ENCODE measurements at regions not wholly inside any gene's neighbourhood (a gene's known extent, or its start where the extent isn't known, plus 50 kb on each side); places are given as distances from the start of the nearest gene placed in this dataset.
A peak's percentile ranks its signal among the peaks of the same experiment; 100 is the strongest.

DNA sequence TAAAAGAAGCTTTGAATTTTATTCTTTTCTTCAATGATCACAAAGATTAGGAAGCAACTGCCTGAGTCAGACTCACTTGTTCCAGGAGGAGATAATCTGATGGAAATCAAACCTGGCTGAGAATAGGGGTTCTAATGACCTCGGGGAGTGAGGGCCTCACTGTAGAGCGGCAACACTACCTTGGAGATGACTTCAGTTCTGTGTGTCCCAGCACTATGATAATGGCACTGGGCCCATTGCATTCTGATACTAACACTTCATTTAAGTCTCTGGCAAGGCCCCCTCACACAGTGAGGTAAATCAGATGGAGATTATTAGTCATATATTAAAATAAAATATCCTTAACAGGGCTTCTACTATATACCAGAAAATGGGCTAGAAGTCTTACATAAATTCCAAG, 233.3 kb upstream of the EGLN3 start:
- FAIRE-seq = no peak
- Histone ChIP-seq H3K4me1 (ENCODE audit: control insufficient read depth in 2 of 3, insufficient read depth in 2 of 3, low read depth in 1 of 3, low read length in 3 of 3) (no peaks in the 10 kb centered on the region), H3K4me3 (ENCODE audit: low read length in 3 of 3) (no peak overlapping the region), H3K27ac (ENCODE audit: low read depth in 2 of 2, low read length in 2 of 2) (no peak overlapping the region), H3K36me3 (ENCODE audit: control insufficient read depth in 2 of 3, insufficient read depth in 3 of 3, low read length in 3 of 3) (no peaks in the 10 kb centered on the region), H3K27me3 (ENCODE audit: control insufficient read depth, insufficient read depth, low read length) (no peaks in the 10 kb centered on the region), H3K9me3 (ENCODE audit: control insufficient read depth in 2 of 3, insufficient read depth in 1 of 3, low read length in 3 of 3) (no peaks in the 10 kb centered on the region), H3K9ac (ENCODE audit: low read length in 3 of 3) (no peak overlapping the region)
- TF ChIP-seq, protein P1, sequence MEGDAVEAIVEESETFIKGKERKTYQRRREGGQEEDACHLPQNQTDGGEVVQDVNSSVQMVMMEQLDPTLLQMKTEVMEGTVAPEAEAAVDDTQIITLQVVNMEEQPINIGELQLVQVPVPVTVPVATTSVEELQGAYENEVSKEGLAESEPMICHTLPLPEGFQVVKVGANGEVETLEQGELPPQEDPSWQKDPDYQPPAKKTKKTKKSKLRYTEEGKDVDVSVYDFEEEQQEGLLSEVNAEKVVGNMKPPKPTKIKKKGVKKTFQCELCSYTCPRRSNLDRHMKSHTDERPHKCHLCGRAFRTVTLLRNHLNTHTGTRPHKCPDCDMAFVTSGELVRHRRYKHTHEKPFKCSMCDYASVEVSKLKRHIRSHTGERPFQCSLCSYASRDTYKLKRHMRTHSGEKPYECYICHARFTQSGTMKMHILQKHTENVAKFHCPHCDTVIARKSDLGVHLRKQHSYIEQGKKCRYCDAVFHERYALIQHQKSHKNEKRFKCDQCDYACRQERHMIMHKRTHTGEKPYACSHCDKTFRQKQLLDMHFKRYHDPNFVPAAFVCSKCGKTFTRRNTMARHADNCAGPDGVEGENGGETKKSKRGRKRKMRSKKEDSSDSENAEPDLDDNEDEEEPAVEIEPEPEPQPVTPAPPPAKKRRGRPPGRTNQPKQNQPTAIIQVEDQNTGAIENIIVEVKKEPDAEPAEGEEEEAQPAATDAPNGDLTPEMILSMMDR (IDR thresholded peaks at IDR 0.05; ENCODE audit: borderline replicate concordance, extremely low read depth, insufficient read depth) = no peak
- no peak for DNase-seq
- intact Hi-C loops (cut with DNase I) = no loop called here

DNA sequence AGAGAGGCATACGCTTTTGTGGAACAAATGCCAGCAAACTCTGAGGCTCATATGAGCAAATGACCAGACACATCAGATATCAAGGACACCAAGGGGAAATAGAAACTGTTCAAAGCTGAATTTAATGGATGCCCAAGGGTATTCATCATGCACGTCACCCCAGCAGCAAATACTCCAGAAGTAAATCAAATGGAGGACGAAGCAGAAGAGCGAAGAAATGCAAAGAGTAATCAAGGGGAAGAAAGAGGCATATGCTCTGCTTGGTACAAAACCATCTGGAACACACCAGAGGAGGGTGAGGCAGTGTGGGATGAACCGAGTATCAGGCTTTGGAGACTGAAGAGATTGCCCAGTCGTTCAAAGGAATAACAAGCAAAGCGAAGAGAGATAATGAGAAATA, 232.6 kb upstream of the EGLN3 start:
- no peak overlapping the region for H3K4me3 ChIP-seq (ENCODE audit: low read length in 3 of 3)
- no peak for FAIRE-seq
- intact Hi-C loops (cut with DNase I) = no loop called here

DNA sequence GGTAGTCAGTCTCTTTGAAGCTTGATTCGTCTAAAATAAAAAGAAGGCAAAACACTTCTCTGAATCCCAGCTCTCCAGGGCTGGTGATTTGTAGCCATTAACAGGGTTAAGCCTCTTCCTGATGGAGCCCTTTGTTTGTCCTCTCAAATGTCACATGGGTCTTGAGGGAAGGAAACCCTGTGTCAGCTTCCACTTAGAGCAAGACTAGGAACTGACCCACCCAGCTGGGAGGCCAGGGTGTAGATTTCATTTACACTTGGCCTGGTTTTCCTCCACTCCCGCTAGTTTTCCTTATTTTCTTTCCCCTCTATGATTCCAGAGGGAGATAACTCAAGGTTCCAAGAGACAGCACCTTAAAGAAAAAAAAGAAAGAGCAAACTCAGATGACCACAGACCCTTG, 230.5 kb upstream of the EGLN3 start:
- H3K27ac ChIP-seq (ENCODE audit: low read depth in 2 of 2, low read length in 2 of 2) = no peak overlapping the region
- H3K9ac ChIP-seq (ENCODE audit: low read length in 3 of 3) = no peak overlapping the region
- no peaks in the 10 kb centered on the region for H3K36me3 ChIP-seq (ENCODE audit: control insufficient read depth in 2 of 3, insufficient read depth in 3 of 3, low read length in 3 of 3)
- H3K4me1 ChIP-seq (ENCODE audit: control insufficient read depth in 2 of 3, insufficient read depth in 2 of 3, low read depth in 1 of 3, low read length in 3 of 3) = no peaks in the 10 kb centered on the region
- TF ChIP-seq, protein P1 (IDR thresholded peaks at IDR 0.05; ENCODE audit: borderline replicate concordance, extremely low read depth, insufficient read depth) = no peak
- peak in 3 of 5 donors; percentile 69 to 78 (median 76) for DNase-seq
- no peaks in the 10 kb centered on the region for H3K9me3 ChIP-seq (ENCODE audit: control insufficient read depth in 2 of 3, insufficient read depth in 1 of 3, low read length in 3 of 3)
- no peaks in the 10 kb centered on the region for H3K27me3 ChIP-seq (ENCODE audit: control insufficient read depth, insufficient read depth, low read length)
- FAIRE-seq = no peak
- intact Hi-C loops (cut with DNase I) = no loop called here
- H3K4me3 ChIP-seq (ENCODE audit: low read length in 3 of 3) = no peak overlapping the region

More for the DNA sequence above, 232.6 kb upstream of the EGLN3 start:
- no peaks in the 10 kb centered on the region for H3K4me1 ChIP-seq (ENCODE audit: control insufficient read depth in 2 of 3, insufficient read depth in 2 of 3, low read depth in 1 of 3, low read length in 3 of 3)
- no peak overlapping the region for H3K9ac ChIP-seq (ENCODE audit: low read length in 3 of 3)
- no peaks in the 10 kb centered on the region for H3K27me3 ChIP-seq (ENCODE audit: control insufficient read depth, insufficient read depth, low read length)
- no peaks in the 10 kb centered on the region for H3K36me3 ChIP-seq (ENCODE audit: control insufficient read depth in 2 of 3, insufficient read depth in 3 of 3, low read length in 3 of 3)
- DNase-seq = no peak
- no peaks in the 10 kb centered on the region for H3K9me3 ChIP-seq (ENCODE audit: control insufficient read depth in 2 of 3, insufficient read depth in 1 of 3, low read length in 3 of 3)
- H3K27ac ChIP-seq (ENCODE audit: low read depth in 2 of 2, low read length in 2 of 2) = no peak overlapping the region
- TF ChIP-seq, protein P1 (IDR thresholded peaks at IDR 0.05; ENCODE audit: borderline replicate concordance, extremely low read depth, insufficient read depth) = no peak

DNA sequence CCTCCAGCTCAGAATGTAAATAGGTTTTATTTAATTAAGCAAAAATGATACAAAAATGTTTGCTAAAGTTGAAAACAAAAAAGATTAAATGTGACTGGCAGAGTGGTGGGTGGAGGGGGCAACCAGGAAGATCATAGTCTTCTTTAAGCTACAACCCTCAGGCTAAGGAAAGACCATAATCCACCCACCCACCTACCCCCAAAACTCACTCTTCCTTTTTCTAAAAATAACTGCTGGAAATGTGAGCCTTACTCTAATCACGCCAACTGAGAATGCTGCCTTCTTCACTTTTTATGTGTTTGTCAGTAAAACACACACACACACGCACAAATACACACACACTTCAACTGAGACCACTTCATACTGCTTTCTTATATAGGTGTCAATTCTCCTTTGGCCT, 230.0 kb upstream of the EGLN3 start:
- Histone ChIP-seq H3K9me3 (ENCODE audit: control insufficient read depth in 2 of 3, insufficient read depth in 1 of 3, low read length in 3 of 3) (no peaks in the 10 kb centered on the region), H3K4me1 (ENCODE audit: control insufficient read depth in 2 of 3, insufficient read depth in 2 of 3, low read depth in 1 of 3, low read length in 3 of 3) (peaks cover 0 to 2% (median 0%) of the 10 kb centered on the region in 3 donors), H3K9ac (ENCODE audit: low read length in 3 of 3) (no peak overlapping the region), H3K36me3 (ENCODE audit: control insufficient read depth in 2 of 3, insufficient read depth in 3 of 3, low read length in 3 of 3) (no peaks in the 10 kb centered on the region), H3K4me3 (ENCODE audit: low read length in 3 of 3) (no peak overlapping the region), H3K27me3 (ENCODE audit: control insufficient read depth, insufficient read depth, low read length) (no peaks in the 10 kb centered on the region), H3K27ac (ENCODE audit: low read depth in 2 of 2, low read length in 2 of 2) (no peak overlapping the region)
- intact Hi-C loops (cut with DNase I) = no loop called here
- DNase-seq = peak in 1 of 5 donors; percentile 22
- TF ChIP-seq, protein P1 (IDR thresholded peaks at IDR 0.05; ENCODE audit: borderline replicate concordance, extremely low read depth, insufficient read depth) = no peak
- no peak for FAIRE-seq
